Prostate gland (tissue), 2 donors: ENCODE measurements at regions not wholly inside any gene's neighbourhood (a gene's known extent, or its start where the extent isn't known, plus 50 kb on each side); places are given as distances from the start of the nearest gene placed in this dataset.
A peak's percentile ranks its signal among the peaks of the same experiment; 100 is the strongest.
"Not testable (repeated sequence)": the region's sequence is repeated elsewhere in the genome, so short reads cannot be mapped to it uniquely, and the experiment has no call there.

Experiments
- DNase-seq: peaks from one replicate; pipeline ENCODE4 v3.0.0-alpha.2; 2019; ENCODE audit warnings: low spot score
- H3K27ac ChIP-seq, 2 donors: fragments of 200-600 bp; sonication (generic); 2 replicates each; pipeline ENCODE4 v1.5.1; 2017 to 2019
- H3K27me3 ChIP-seq: fragments of 200-600 bp; sonication (generic); replicated peaks from 2 replicates; pipeline ENCODE4 v1.5.1; 2019; ENCODE audit not compliant: insufficient read depth
- H3K36me3 ChIP-seq, 2 donors: fragments of 200-600 bp; sonication (generic); 1 replicate in 1 of 2; 2 replicates in 1 of 2; pipeline versions ENCODE4 v1.5.1 to v1.8.1; 2017 to 2019
- H3K4me1 ChIP-seq: fragments of 200-600 bp; sonication (generic); replicated peaks from 2 replicates; pipeline ENCODE4 v1.5.1; 2019
- H3K4me3 ChIP-seq, 2 donors: fragments of 200-600 bp; sonication (generic); 2 replicates each; pipeline ENCODE4 v1.5.1; 2017 to 2019
- H3K9me3 ChIP-seq: fragments of 200-600 bp; sonication (generic); 2 replicates; pipeline ENCODE4 v1.5.1; 2017
- POLR2A ChIP-seq: fragments of 450-650 bp; IDR thresholded peaks from one replicate; pipeline ENCODE4 v1.6.1; 2016; ENCODE audit warnings: antibody characterized with exemption, mild to moderate bottlenecking
- POLR2AphosphoS5 ChIP-seq: sonication (generic); formaldehyde crosslinking; IDR thresholded peaks from one replicate; pipeline ENCODE4 v1.6.1; 2017; ENCODE audit warnings: antibody characterized with exemption
- WGBS: methylation state at CpG from one replicate; pipeline ENCODE4 v1.1.5; 2018; 5-methylcytosine and 5-hydroxymethylcytosine counted together
- intact Hi-C: fragments of 100-400 bp; cut with DNase I; formaldehyde crosslinking; loops from one replicate; pipeline ENCODE4 v1.14.2; 2022
- TF ChIP-seq, protein P1 (sequence below), 4 experiments: fragments of 200-600 bp in 2 of 4; fragments of 450-650 bp in 2 of 4; sonication (generic) in 2 of 4; IDR thresholded peaks; 1 replicate in 3 of 4; 2 replicates in 1 of 4; pipeline ENCODE4 v1.5.1; 2016 to 2019; ENCODE audit warnings: antibody characterized with exemption in 4 of 4, mild to moderate bottlenecking in 2 of 4, moderate library complexity in 2 of 4

DNA sequence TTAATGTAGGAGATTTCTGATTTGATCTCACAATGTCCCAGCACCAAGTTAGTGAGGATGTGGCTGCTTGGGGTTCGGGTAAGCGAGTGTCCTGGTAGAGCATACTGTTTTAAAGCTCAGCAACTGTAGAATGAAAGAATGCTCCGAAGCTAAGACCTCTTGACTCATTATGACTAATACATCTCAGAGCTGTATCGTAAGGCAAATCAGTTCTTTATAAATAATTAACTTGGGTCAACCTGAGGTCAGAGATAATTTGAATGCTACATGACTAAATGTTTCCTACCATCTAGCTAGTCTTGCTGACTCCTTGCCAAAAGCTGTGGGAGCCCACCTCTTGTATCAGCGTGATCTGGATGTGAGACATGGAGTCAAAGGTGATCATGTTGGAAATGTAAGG is 128.8 kb upstream of the PDE7B start:
- no peaks in the 10 kb centered on the region for H3K27me3 ChIP-seq
- no peaks in the 10 kb centered on the region for H3K4me1 ChIP-seq
- H3K36me3 ChIP-seq = no peaks in the 10 kb centered on the region
- no peak overlapping the region for H3K4me3 ChIP-seq
- H3K27ac ChIP-seq = no peak overlapping the region
- TF ChIP-seq POLR2A = no peak
- no peaks in the 10 kb centered on the region for H3K9me3 ChIP-seq
- DNase-seq = no peak
- intact Hi-C loops = no loop called here
- 65% methylated on average over 5 of the region's 5 CpGs for WGBS

DNA sequence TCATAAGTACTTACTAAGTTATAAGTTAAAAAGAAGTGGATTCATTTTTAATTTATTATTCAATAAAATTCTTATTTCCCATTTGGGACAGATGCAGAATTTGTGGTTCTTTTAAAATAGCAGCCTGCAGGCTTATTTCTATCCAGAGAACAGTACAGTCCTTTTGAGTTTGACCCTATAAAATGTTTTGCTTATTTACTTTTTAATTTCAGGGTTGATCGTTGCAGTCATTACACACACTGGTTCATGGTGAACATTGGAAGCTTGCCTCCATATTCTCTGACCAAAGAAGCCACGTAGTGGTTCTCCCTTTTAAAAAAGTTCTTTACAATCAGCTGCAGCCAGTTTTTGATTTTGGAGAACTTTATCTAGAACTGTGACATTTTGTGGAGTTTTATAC is 122.9 kb upstream of the PDE7B start:
- no peak overlapping the region for H3K27ac ChIP-seq
- H3K9me3 ChIP-seq = no peaks in the 10 kb centered on the region
- intact Hi-C loops = no loop called here
- no peaks in the 10 kb centered on the region for H3K36me3 ChIP-seq
- H3K4me1 ChIP-seq = no peaks in the 10 kb centered on the region
- WGBS = 16% methylated on average over 2 of the region's 2 CpGs
- TF ChIP-seq POLR2A = no peak
- TF ChIP-seq, protein P1, sequence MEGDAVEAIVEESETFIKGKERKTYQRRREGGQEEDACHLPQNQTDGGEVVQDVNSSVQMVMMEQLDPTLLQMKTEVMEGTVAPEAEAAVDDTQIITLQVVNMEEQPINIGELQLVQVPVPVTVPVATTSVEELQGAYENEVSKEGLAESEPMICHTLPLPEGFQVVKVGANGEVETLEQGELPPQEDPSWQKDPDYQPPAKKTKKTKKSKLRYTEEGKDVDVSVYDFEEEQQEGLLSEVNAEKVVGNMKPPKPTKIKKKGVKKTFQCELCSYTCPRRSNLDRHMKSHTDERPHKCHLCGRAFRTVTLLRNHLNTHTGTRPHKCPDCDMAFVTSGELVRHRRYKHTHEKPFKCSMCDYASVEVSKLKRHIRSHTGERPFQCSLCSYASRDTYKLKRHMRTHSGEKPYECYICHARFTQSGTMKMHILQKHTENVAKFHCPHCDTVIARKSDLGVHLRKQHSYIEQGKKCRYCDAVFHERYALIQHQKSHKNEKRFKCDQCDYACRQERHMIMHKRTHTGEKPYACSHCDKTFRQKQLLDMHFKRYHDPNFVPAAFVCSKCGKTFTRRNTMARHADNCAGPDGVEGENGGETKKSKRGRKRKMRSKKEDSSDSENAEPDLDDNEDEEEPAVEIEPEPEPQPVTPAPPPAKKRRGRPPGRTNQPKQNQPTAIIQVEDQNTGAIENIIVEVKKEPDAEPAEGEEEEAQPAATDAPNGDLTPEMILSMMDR (IDR thresholded peaks at IDR 0.05) = no peak
- peak; percentile 50 for TF ChIP-seq POLR2AphosphoS5
- H3K4me3 ChIP-seq = no peak overlapping the region
- peak; percentile 6 for DNase-seq
- H3K27me3 ChIP-seq = no peaks in the 10 kb centered on the region

DNA sequence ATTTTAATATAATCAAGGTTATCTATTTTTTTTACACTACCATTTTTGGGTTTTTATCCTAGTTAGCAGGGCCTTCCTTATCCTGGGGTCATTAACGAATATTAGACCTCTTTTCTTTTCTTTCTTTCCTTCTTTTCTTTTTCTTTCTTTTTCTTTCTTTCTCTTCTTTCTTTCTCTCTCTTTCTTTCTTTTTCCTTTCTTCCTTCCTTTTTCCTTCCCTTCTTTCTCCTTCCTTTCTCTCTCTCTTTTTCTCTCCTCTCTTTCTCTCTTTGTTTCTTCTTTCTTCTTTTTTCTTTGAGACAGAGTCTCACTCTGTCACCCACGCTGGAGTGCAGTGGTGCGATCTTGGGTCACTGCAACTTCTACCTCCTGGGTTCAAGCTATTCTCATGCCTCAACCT is 120.4 kb upstream of the PDE7B start:
- Histone ChIP-seq H3K27me3 (no peaks in the 10 kb centered on the region), H3K9me3 (no peaks in the 10 kb centered on the region), H3K4me3 (no peak overlapping the region), H3K27ac (no peak overlapping the region), H3K4me1 (no peaks in the 10 kb centered on the region), H3K36me3 (no peaks in the 10 kb centered on the region)
- intact Hi-C loops = no loop called here
- WGBS = 94% methylated on average over 3 of the region's 3 CpGs
- DNase-seq = no peak
- TF ChIP-seq, protein P1 (IDR thresholded peaks at IDR 0.05) = no peak
- TF ChIP-seq POLR2A (no peak), POLR2AphosphoS5 (no peak)

DNA sequence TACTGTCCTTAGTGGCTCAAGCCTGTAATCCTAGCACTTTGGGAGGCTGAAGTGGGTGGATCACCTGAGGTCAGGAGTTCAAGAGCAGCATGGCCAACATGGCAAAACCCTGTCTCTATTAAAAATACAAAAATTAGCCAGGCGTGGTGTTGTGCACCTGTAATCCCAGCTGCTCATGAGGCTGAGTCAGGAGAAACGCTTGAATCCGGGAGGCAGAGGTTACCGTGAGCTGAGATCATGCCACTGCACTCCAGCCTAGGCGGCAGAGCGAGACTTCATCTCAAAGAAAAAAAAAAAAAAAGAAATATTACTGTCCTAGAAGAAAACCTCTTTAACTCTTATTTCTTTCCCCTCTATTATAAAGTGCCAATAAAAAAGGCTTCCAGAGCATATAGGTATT is 115.2 kb upstream of the PDE7B start:
- H3K36me3 ChIP-seq = not testable (repeated sequence)

DNA sequence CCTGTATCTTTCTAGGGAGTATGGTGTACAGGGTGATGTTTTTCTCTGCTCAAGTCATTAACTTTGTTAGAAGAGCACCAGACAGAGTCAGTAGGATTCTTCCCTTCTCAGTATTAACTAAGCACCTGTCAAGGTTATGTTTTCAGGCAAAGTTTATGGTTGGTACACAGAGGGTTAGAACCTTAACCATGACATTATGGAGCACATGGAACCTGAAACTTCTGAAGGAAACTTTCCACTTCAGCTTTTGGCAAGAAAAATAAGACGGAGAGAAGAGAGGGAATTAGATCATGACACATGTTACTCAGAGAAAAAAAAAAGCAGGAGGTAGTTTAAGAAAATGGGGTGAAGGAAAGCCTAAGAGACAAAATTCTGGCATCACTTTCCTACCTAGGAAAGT is 112.9 kb upstream of the PDE7B start:
- Histone ChIP-seq H3K4me3 (no peak overlapping the region), H3K27ac (no peak overlapping the region), H3K9me3 (no peaks in the 10 kb centered on the region), H3K4me1 (no peaks in the 10 kb centered on the region), H3K27me3 (no peaks in the 10 kb centered on the region), H3K36me3 (no peaks in the 10 kb centered on the region)
- TF ChIP-seq POLR2AphosphoS5 = no peak
- TF ChIP-seq, protein P1 (IDR thresholded peaks at IDR 0.05) = no peak
- DNase-seq = no peak
- intact Hi-C loops = no loop called here
- WGBS = 51% methylated on average over 1 of the region's 1 CpG

More for the DNA sequence above, 115.2 kb upstream of the PDE7B start:
- H3K4me3 ChIP-seq, DNase-seq, H3K27ac ChIP-seq, H3K4me1 ChIP-seq, intact Hi-C loops, H3K27me3 ChIP-seq, H3K9me3 ChIP-seq: not testable (repeated sequence)
- 95% methylated on average over 6 of the region's 6 CpGs for WGBS

DNA sequence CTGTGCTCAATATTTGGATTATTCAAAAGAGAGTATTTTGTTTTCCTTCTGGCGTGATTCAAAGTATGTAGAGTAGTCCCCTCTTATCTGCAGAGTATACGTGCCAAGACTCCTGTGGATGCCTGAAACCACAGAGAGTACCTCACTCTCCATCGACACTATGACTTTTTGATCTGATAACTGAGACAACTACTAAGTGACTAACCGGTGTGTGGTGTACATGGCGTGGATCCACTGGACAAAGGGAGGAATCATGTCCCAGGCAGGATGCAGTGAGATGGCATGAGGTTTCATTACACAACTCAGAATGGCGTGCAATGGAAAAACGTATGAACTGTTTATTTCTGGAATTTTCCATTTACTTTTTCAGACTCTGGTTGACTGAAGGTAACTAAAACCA is 112.2 kb upstream of the PDE7B start:
- 66% methylated on average over 7 of the region's 7 CpGs for WGBS
- intact Hi-C loops = no loop called here
- no peaks in the 10 kb centered on the region for H3K4me1 ChIP-seq

More for the DNA sequence above, 112.2 kb upstream of the PDE7B start:
- no peak overlapping the region for H3K27ac ChIP-seq
- TF ChIP-seq, protein P1 (IDR thresholded peaks at IDR 0.05) = no peak
- TF ChIP-seq POLR2AphosphoS5 = no peak
- TF ChIP-seq POLR2A = no peak
- H3K9me3 ChIP-seq = no peaks in the 10 kb centered on the region
- DNase-seq = no peak
- no peaks in the 10 kb centered on the region for H3K36me3 ChIP-seq
- H3K27me3 ChIP-seq = no peaks in the 10 kb centered on the region
- H3K4me3 ChIP-seq = no peak overlapping the region
